ENCODE measurements at regions not wholly inside any gene's neighbourhood (a gene's known extent, or its start where the extent isn't known, plus 50 kb on each side); places are given as distances from the start of the nearest gene placed in this dataset.

- TF ChIP-seq TAF1 (IDR thresholded peaks at IDR 0.05; ENCODE audit: low read depth) = no peak
- no peak for TF ChIP-seq EGR1 (IDR thresholded peaks at IDR 0.05)
- no peak for TF ChIP-seq MAX (IDR thresholded peaks at IDR 0.05)
- no peak for TF ChIP-seq EP300 (IDR thresholded peaks at IDR 0.05; ENCODE audit: borderline replicate concordance)
- TF ChIP-seq CEBPB (IDR thresholded peaks at IDR 0.05) = no peak
- no peak for TF ChIP-seq TCF12 (IDR thresholded peaks at IDR 0.05; ENCODE audit: low read depth)
- TF ChIP-seq FOXM1 (IDR thresholded peaks at IDR 0.05; ENCODE audit: borderline replicate concordance, low read depth) = no peak
- TF ChIP-seq YY1 (IDR thresholded peaks at IDR 0.05; ENCODE audit: low read depth) = no peak
- no peak for TF ChIP-seq CREB1 (IDR thresholded peaks at IDR 0.05; ENCODE audit: low read depth)
- no peak for TF ChIP-seq NFIC (IDR thresholded peaks at IDR 0.05)
- no peak for TF ChIP-seq REST (IDR thresholded peaks at IDR 0.05; ENCODE audit: low read depth)
- no peak for TF ChIP-seq TEAD4 (IDR thresholded peaks at IDR 0.05)
- TF ChIP-seq RAD21 (IDR thresholded peaks at IDR 0.05; ENCODE audit: low read depth) = no peak
These were observed 401.8 kb downstream of the PREX1 start for GRCh38 chr20:48425817-48426612.

- TF ChIP-seq CEBPB (IDR thresholded peaks at IDR 0.05) (no peak), EGR1 (IDR thresholded peaks at IDR 0.05) (no peak), ZBTB7A (IDR thresholded peaks at IDR 0.05; ENCODE audit: low read depth) (no peak), FOXM1 (IDR thresholded peaks at IDR 0.05; ENCODE audit: borderline replicate concordance, low read depth) (no peak), REST (IDR thresholded peaks at IDR 0.05; ENCODE audit: low read depth) (no peak), TEAD4 (IDR thresholded peaks at IDR 0.05) (no peak), CREB1 (IDR thresholded peaks at IDR 0.05; ENCODE audit: low read depth) (no peak), TCF12 (IDR thresholded peaks at IDR 0.05; ENCODE audit: low read depth) (no peak), MAX (IDR thresholded peaks at IDR 0.05) (no peak), YY1 (IDR thresholded peaks at IDR 0.05; ENCODE audit: low read depth) (no peak)
These were observed 402.5 kb downstream of the PREX1 start for GRCh38 chr20:48425321-48425720.

GRCh38 chr20:48422242-48422960 is 405.4 kb downstream of the PREX1 start:
- TF ChIP-seq EGR1 (IDR thresholded peaks at IDR 0.05) (no peak), ZBTB7A (IDR thresholded peaks at IDR 0.05; ENCODE audit: low read depth) (no peak), TEAD4 (IDR thresholded peaks at IDR 0.05) (no peak)

GRCh38 chr20:48421547-48421946 is 406.3 kb downstream of the PREX1 start:
- TF ChIP-seq ZBTB7A (IDR thresholded peaks at IDR 0.05; ENCODE audit: low read depth) (no peak), RAD21 (IDR thresholded peaks at IDR 0.05; ENCODE audit: low read depth) (peak; percentile 25; the same call in 1 of the 2 replicates), TAF1 (IDR thresholded peaks at IDR 0.05; ENCODE audit: low read depth) (no peak), FOXM1 (IDR thresholded peaks at IDR 0.05; ENCODE audit: borderline replicate concordance, low read depth) (no peak)

GRCh38 chr20:48420176-48420575 is 407.6 kb downstream of the PREX1 start:
- TF ChIP-seq TAF1 (IDR thresholded peaks at IDR 0.05; ENCODE audit: low read depth) (no peak), ZBTB7A (IDR thresholded peaks at IDR 0.05; ENCODE audit: low read depth) (no peak), TEAD4 (IDR thresholded peaks at IDR 0.05) (no peak), YY1 (IDR thresholded peaks at IDR 0.05; ENCODE audit: low read depth) (no peak), FOXM1 (IDR thresholded peaks at IDR 0.05; ENCODE audit: borderline replicate concordance, low read depth) (no peak)

GRCh38 chr20:48419173-48419572 is 408.6 kb downstream of the PREX1 start:
- TF ChIP-seq TAF1 (IDR thresholded peaks at IDR 0.05; ENCODE audit: low read depth) (no peak), EP300 (IDR thresholded peaks at IDR 0.05; ENCODE audit: borderline replicate concordance) (no peak), YY1 (IDR thresholded peaks at IDR 0.05; ENCODE audit: low read depth) (no peak), USF1 (IDR thresholded peaks at IDR 0.05) (no peak), CREB1 (IDR thresholded peaks at IDR 0.05; ENCODE audit: low read depth) (no peak), TCF12 (IDR thresholded peaks at IDR 0.05; ENCODE audit: low read depth) (no peak), FOXM1 (IDR thresholded peaks at IDR 0.05; ENCODE audit: borderline replicate concordance, low read depth) (no peak), EGR1 (IDR thresholded peaks at IDR 0.05) (no peak), REST (IDR thresholded peaks at IDR 0.05; ENCODE audit: low read depth) (no peak), MAX (IDR thresholded peaks at IDR 0.05) (no peak), ZBTB7A (IDR thresholded peaks at IDR 0.05; ENCODE audit: low read depth) (no peak), RAD21 (IDR thresholded peaks at IDR 0.05; ENCODE audit: low read depth) (no peak), CEBPB (IDR thresholded peaks at IDR 0.05) (no peak), NFIC (IDR thresholded peaks at IDR 0.05) (no peak)

All from Ishikawa (cell line).